Adrenal gland (tissue), 9 donors: ENCODE measurements at regions not wholly inside any gene's neighbourhood (a gene's known extent, or its start where the extent isn't known, plus 50 kb on each side); places are given as distances from the start of the nearest gene placed in this dataset.

Experiments used
- DNase-seq, 7 donors: peaks; one replicate each; pipeline ENCODE4 v3.0.0-alpha.2; 2019 to 2020
- H3K27ac ChIP-seq, 5 donors: fragments of 200-600 bp; sonication (generic) in 4 of 5; 1 replicate in 3 of 5; 2 replicates in 2 of 5; pipeline versions ENCODE4 v1.5.1 to v1.8.0; 2016 to 2020; ENCODE audit warnings: mild to moderate bottlenecking in 1 of 5
- H3K27me3 ChIP-seq: fragments of 200-600 bp; 2 replicates; pipeline ENCODE4 v1.8.0; 2021
- H3K36me3 ChIP-seq, 2 donors: fragments of 200-600 bp; replicated peaks in 1 of 2; 1 replicate in 1 of 2; 2 replicates in 1 of 2; pipeline versions ENCODE4 v1.5.1 to v1.8.0; 2018 to 2022
- H3K4me1 ChIP-seq, 2 donors: fragments of 200-600 bp; replicated peaks in 1 of 2; 1 replicate in 1 of 2; 2 replicates in 1 of 2; pipeline versions ENCODE4 v1.5.1 to v1.8.0; 2018 to 2021
- H3K4me3 ChIP-seq, 4 donors: fragments of 200-600 bp; sonication (generic) in 3 of 4; one replicate each; pipeline ENCODE4 v1.5.1; 2016 to 2018
- H3K9me3 ChIP-seq, 3 donors: fragments of 200-600 bp; sonication (generic) in 1 of 3; replicated peaks in 1 of 3; 1 replicate in 2 of 3; 2 replicates in 1 of 3; pipeline versions ENCODE4 v1.5.1 to v1.8.0; 2016 to 2021
- POLR2A ChIP-seq, 2 donors: fragments of 450-650 bp; IDR thresholded peaks; one replicate each; pipeline ENCODE4 v1.6.1; 2017; ENCODE audit warnings: antibody characterized with exemption in 2 of 2, mild to moderate bottlenecking in 2 of 2, moderate library complexity in 1 of 2
- WGBS, 4 donors: extraction: QIAGEN DNeasy Blood & Tissue Kit in 2 of 4; methylation state at CpG; one replicate each; pipeline versions ENCODE4 v1.1.5 to v1.1.7; 2013 to 2017; 5-methylcytosine and 5-hydroxymethylcytosine counted together
- intact Hi-C, 2 donors: fragments of 100-400 bp; cut with DNase I; formaldehyde crosslinking; loops; one replicate each; pipeline versions ENCODE4 v1.14.1 to v1.15.0; 2022 to 2023
- TF ChIP-seq, protein P1 (sequence below), 6 experiments: fragments of 450-650 bp in 4 of 6; fragments of 200-600 bp in 2 of 6; sonication (generic) in 1 of 6; IDR thresholded peaks; 1 replicate in 5 of 6; 2 replicates in 1 of 6; pipeline versions ENCODE4 v1.5.1 to v1.8.0; 2016 to 2021; ENCODE audit warnings: antibody characterized with exemption in 6 of 6, mild to moderate bottlenecking in 2 of 6, moderate library complexity in 1 of 6
- donor health status: healthy with polysubstance abuse.
- donor health status: Bipolar disorder and iron deficiency.
- donor health status: DM: yes; HTN: yes; CAD: no.
- donor health status: DM: no; HTN: no; CAD: no.
- donor health status: DM: no; HTN: no; CAD: no.

DNA sequence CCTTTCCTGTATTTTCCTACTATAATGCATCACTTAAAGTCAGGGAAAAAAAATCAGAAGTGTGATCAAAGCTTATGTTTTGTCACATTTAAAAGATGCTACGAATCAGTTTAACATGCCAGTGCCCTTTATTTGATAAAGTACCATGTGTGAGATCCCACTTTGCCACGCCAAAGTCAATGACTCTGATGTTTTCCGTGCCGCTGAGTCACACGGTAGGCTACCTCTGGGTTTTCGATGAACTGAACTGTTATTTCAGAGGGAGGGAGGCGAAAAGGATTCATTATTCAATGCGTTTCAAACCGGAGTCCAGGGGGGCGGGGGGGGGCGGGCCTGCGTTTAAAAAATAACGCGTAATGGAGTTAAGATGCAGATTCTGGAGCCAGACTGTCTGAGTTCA lies 203.0 kb downstream of the ABHD5 start:
- DNase-seq, result no peak
- Histone ChIP-seq H3K4me1 (peaks cover 0 to 11% of the 10 kb centered on the region in 2 donors), H3K9me3 (no peaks in the 10 kb centered on the region), H3K27me3 (no peaks in the 10 kb centered on the region), H3K27ac (no peak overlapping the region), H3K4me3 (peak overlapping the region in 1 of 4 donors; percentile 51), H3K36me3 (no peaks in the 10 kb centered on the region)
- 9 to 12% (median 10%) methylated on average over 14 of the region's 14 CpGs for WGBS, 4 donors
- intact Hi-C loops, result no loop called here
- TF ChIP-seq POLR2A (IDR thresholded peaks at IDR 0.05), result no peak
- TF ChIP-seq, protein P1, sequence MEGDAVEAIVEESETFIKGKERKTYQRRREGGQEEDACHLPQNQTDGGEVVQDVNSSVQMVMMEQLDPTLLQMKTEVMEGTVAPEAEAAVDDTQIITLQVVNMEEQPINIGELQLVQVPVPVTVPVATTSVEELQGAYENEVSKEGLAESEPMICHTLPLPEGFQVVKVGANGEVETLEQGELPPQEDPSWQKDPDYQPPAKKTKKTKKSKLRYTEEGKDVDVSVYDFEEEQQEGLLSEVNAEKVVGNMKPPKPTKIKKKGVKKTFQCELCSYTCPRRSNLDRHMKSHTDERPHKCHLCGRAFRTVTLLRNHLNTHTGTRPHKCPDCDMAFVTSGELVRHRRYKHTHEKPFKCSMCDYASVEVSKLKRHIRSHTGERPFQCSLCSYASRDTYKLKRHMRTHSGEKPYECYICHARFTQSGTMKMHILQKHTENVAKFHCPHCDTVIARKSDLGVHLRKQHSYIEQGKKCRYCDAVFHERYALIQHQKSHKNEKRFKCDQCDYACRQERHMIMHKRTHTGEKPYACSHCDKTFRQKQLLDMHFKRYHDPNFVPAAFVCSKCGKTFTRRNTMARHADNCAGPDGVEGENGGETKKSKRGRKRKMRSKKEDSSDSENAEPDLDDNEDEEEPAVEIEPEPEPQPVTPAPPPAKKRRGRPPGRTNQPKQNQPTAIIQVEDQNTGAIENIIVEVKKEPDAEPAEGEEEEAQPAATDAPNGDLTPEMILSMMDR (IDR thresholded peaks at IDR 0.05), result no peak

GRCh38 chr3:43894176-43895049 lies 203.7 kb downstream of the ABHD5 start:
- H3K4me1 ChIP-seq, result peaks cover 0 to 11% of the 10 kb centered on the region in 2 donors
- H3K27me3 ChIP-seq, result peaks cover 4% of the 10 kb centered on the region
- intact Hi-C loops, result no loop called here
- no peaks in the 10 kb centered on the region for H3K36me3 ChIP-seq
- WGBS, 4 donors, result 7 to 13% (median 9%) methylated on average over 33 to 63 of the region's 63 CpGs
- H3K9me3 ChIP-seq, result no peaks in the 10 kb centered on the region
- peak overlapping the region in 2 of 4 donors; percentile 21 to 51 for H3K4me3 ChIP-seq
- peak in 1 of 2 donors; percentile 8 for TF ChIP-seq POLR2A (IDR thresholded peaks at IDR 0.05)
- TF ChIP-seq, protein P1 (IDR thresholded peaks at IDR 0.05), result no peak
- no peak overlapping the region for H3K27ac ChIP-seq
- DNase-seq, result peak in 6 of 7 donors; percentile 14 to 67 (median 28)

GRCh38 chr3:43895573-43895972 lies 204.8 kb downstream of the ABHD5 start:
- WGBS, 4 donors, result 57 to 67% (median 64%) methylated on average over 4 of the region's 4 CpGs
- no peak for DNase-seq
- H3K27me3 ChIP-seq, result peaks cover 4% of the 10 kb centered on the region
- H3K9me3 ChIP-seq, result no peaks in the 10 kb centered on the region
- H3K4me1 ChIP-seq, result peaks cover 0 to 11% of the 10 kb centered on the region in 2 donors
- H3K4me3 ChIP-seq, result no peak overlapping the region
- no peaks in the 10 kb centered on the region for H3K36me3 ChIP-seq
- TF ChIP-seq POLR2A (IDR thresholded peaks at IDR 0.05), result no peak
- TF ChIP-seq, protein P1 (IDR thresholded peaks at IDR 0.05), result no peak
- no peak overlapping the region for H3K27ac ChIP-seq
- intact Hi-C loops, result no loop called here

GRCh38 chr3:43902415-43902814 lies 211.7 kb downstream of the ABHD5 start:
- no peaks in the 10 kb centered on the region for H3K9me3 ChIP-seq
- no peak overlapping the region for H3K27ac ChIP-seq
- no peak overlapping the region for H3K4me3 ChIP-seq
- H3K4me1 ChIP-seq, result no peaks in the 10 kb centered on the region
- 64 to 76% (median 72%) methylated on average over 2 of the region's 2 CpGs for WGBS, 4 donors
- DNase-seq, result no peak
- no peak for TF ChIP-seq POLR2A (IDR thresholded peaks at IDR 0.05)
- TF ChIP-seq, protein P1 (IDR thresholded peaks at IDR 0.05), result no peak
- intact Hi-C loops, result no loop called here
- H3K27me3 ChIP-seq, result peaks cover 4% of the 10 kb centered on the region
- no peaks in the 10 kb centered on the region for H3K36me3 ChIP-seq
